ENCODE measurements at regions not wholly inside any gene's neighbourhood (a gene's known extent, or its start where the extent isn't known, plus 50 kb on each side); places are given as distances from the start of the nearest gene placed in this dataset.

DNA sequence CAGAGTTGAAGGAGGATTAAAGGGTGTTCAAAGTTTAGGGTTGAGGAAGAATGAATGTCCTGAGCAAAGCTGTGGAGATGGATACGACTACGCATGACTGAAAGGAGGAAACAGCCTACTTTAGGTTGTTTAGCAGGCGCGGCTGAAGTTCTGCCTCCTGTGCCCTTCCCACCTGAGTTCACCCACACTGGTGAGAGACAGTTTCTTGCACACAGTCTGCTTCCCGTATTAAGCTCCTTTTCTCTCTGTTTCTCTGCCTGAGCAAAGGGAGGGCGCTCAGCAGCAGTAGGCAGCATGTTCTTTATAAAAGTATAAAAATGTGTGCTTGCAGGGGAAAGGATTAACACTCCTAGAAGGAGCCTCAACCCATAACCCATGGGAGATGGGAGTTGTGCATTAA, 224.0 kb upstream of the SMARCA2 start:
- no peak for DNase-seq

DNA sequence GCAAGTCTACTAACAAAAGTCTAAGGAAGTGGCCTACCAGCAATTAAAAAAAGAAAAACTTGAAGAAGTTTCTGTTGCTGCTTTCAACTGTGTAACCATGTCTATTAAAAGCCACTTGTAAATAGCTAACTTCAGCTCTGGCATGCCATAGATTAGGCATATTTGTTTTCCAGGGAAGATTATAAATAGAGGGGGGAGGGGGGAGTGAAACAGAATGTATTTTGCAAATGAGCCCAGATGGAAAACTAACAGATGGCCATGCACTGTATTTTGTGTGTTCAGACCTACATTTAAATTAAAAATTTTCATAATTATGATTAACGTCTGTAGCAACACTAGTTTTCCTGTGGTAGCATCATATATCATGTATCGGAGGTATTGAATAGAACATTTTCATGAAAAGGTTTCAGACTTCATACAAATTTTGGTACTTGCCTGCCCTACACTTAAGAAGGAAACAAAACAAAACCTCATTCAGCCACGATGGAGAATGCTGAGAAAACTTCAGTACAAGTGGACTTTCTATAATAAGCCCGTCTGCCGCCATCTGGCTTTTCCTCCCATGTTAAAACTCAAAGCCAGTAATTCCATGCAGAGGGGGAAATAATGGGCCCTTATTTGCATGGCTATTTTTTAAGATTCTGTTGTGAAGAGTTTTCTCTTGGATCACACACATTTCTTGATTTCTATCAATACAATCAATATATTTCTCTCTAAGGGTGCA, 220.4 kb upstream of the SMARCA2 start:
- DNase-seq = no peak

DNA sequence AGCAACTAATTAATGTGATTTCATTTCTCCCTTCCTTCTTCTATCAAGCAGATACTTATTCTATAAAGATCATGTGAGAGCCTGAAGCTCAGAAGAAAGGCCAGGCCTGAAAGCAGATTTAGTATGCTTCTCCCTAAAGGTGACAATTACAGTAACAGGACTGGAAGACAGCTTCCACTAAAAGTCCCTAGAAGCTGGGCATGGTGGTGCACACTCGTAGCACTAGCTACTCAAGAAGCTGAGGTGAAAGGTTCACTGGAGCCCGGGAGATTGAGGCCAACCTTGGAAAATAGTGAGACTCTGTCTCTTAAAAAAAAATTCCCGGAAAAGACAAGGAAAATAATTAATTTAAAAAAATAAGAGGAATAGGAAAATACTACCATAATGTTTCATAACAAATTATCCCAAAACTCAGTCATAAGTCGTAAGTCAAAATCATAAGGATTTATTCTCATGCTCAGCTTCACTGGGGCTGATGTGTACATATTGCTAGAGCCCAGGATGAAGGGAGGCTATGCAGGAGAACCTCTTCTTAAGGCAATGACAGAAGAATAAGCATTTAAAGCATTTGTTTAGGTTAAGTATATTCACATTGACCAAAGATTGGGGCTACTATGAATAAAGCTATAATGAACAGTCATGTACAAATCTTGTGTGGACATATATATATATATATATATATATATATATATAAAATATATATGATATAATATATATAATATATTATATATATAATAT, 210.8 kb upstream of the SMARCA2 start:
- DNase-seq = no peak

DNA sequence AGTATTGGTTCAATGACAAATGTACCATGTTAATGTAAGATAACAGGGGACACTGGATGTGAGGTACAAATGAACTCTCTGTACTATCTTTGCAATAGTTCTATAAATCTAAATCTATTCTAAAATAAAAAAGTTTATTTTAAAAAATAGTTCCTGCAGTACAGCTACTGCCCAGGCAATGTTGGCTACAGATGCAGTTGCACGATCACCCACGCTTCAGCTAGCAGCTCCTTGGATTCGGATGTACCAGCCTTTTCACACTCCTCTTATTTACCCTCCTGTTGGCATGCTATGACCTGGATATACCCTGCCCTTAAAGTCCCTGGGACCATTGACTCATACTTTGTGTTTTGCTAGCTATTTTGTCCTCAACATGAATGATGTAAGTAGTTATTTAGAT, 185.4 kb upstream of the SMARCA2 start:
- no peak for DNase-seq

DNA sequence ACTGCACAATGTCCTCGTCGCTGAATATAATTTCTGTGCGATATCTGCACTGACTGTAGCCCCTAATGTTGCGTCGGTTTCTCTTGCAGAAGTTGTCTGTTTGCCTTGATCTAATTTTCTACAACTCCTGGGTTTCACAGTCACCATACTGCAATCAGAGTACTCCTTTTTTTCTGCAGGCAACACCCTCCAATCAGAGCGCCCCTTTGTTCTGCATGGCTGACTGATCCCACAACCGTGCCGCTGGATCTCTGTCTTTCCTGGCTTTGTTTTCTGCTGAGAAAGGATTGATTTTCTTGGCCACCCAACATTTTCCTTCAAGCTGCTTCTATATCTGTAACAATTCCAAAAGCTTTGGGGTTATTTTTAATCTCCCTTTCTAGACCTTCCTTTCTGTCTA, 182.2 kb upstream of the SMARCA2 start:
- no peak for DNase-seq

DNA sequence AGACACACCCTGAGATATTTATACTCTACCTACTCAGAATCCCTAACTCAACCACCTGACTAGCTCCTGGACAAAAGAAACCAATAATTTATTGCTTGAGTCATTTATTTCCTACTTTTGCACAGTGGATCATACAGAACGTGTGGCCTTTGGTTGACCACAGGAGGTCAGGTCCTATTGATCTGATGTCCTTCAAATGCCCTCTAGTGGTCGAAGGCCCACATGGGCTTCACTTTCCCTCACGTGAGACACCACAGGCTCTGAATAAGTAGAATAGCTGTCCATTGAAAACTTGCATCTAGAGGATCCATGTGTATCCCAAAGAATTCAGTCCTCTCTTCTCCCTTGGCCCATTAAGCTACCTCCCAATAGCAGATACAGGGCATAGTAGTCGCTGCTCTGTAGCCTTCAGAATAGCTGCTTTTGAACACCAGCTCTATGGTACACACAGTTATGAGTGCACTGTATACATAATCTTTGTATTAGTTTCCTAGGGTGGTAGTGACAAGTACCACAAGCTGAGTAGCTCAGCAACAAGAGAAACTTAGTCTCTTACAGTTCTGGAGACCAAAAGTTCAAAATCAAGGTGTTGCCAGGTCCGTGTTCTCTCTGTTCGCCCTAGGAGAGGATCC, 177.6 kb upstream of the SMARCA2 start:
- DNase-seq = peak; percentile 59

DNA sequence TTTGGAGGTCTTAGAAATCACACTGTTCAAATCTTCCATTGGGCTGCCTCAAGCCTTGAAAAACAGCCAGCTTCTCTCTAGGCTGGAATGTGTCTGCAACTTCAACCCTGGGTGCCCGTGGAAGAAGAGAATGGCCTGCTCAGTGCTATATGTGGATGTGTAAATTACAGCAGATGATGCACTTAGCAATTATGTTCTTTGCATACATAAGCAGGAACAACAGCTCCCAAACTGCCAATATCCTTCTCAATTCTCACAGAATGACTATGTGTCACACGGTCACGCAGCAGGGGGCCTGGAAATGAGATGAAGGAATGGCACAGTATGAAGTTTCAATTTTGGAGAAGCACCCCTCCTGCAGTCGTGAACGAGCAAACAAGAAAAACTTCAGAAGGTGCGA, 175.2 kb upstream of the SMARCA2 start:
- no peak for DNase-seq

DNA sequence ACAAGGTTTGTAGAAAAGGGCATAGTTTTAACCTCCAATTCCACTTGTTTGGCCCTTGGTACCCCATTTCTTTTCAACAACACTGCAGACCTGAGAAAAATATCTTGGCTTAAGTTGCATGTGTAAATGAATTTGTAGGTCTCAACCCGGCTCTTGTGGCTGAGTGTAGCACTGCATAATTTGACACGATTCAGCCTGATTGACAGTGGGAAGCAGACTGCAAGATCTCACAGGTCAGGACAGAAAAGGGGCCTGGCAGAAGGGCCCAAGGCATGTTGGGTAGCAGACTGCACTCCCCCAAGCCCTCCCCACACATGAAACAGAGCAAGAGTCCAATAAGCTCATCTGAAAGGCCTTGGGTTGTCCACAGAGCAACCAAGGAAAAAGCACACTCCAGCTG, 169.7 kb upstream of the SMARCA2 start:
- DNase-seq = no peak

DNA sequence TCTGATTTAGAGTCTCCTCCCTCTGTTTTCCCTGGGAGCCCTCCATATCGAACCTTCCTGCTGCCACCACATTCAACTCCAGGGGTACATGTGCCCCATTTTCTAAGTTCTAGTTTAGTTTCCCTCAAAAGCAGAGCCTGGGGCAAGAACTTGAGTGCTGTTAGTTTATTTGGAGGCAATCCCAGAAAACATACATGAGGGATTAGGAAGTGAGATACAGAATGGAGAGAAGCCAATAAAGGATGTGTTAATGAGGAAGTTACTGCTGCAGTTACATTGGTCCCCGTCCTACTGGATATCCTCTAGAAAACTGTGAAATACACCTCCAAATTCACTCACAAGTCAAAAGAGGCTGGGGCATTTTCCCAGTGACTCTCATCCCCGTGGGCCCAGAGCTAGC, 159.4 kb upstream of the SMARCA2 start:
- DNase-seq = no peak

DNA sequence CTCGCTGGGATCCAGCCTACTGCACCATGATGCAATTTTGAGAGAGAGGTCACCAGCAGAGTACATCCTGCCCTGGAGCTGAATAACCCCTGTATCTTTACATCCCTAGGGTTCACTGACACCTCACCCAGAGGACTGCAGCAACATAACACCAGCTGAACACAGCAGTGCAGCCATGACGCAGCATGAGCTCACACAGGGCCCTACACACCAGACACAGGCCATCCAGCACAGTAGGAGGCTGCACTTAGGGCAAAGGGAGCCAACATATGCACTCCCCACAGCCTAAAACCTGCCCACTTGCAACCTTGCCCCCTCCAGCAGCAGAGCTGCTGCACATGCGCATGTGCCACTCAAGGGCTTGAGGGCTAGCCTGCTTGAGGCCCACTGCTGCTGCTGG, 157.3 kb upstream of the SMARCA2 start:
- no peak for DNase-seq

DNA sequence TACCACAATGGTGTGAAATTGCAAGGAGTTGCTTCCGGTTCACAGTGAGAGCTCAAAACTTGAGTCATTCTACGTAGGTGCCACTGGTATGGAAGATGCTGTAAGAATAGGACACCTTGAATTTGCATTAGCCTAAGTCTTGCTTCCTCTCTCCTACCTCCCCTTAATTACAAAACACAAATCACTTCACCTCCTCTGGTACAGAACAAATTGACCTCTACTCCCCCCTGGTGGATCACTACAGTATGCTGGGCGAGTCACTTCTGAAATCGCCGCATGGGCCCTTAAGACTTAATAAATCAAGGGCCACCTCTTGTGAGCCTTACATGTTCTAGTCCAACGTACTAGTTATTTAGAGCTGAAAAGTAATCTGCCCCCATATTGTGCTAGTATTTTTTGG, 145.3 kb upstream of the SMARCA2 start:
- peak; percentile 7 for DNase-seq

DNA sequence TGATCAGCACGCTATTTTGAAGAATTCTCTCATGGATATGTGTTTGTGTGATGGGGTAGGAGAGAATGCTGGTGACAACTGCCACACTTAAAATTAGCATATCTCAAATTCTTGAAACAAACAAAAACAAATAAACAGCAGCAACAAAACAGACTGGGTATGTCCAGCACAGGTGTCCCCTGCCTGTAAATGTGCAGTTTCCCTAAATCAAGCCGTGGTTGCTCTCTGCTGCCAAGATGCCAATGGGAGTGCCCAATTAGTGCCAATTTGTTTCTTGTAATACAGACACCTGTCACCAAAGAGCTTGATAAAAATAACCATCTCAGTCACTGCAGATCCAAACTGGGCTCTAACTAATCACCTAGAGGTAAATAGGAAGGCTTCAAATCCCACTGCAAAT, 144.2 kb upstream of the SMARCA2 start:
- peak; percentile 44 for DNase-seq

DNA sequence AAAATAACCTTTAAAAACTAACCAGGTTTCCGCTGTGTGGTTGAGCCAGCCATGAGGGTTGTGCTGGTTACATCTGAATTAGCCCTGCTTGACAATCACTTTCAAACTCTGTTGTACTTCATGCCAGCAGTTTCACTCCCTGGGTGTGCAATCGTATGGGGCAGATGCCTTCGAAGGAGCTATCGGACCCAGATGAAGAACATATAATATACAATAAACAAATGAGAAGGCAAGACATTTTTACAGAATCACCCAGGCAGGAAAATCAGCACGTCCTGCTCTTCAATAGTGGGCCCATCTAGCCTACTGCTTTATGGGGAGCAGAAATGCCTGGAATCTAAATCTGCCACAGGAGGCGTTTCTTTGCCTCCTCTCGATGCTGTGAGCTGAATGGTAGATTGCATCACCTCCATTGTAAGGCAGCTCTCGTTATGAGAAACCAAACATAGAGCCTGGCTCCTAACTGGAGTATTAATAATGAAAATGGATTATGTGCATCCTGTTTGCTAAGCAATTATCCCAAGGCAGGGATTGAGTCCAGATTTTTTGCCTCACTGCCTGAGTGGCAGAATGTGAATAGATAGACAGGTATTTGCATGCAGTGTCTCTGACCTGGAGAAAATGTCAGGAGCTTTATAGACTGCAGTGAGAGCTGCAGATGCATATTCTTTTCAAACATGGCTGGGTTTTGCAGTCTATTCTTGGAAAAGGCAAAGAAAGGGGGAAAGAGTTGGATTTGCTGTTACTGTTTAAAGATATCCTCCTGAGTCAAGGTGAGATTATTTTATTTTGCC, 143.3 kb upstream of the SMARCA2 start:
- DNase-seq = peak; percentile 72

DNA sequence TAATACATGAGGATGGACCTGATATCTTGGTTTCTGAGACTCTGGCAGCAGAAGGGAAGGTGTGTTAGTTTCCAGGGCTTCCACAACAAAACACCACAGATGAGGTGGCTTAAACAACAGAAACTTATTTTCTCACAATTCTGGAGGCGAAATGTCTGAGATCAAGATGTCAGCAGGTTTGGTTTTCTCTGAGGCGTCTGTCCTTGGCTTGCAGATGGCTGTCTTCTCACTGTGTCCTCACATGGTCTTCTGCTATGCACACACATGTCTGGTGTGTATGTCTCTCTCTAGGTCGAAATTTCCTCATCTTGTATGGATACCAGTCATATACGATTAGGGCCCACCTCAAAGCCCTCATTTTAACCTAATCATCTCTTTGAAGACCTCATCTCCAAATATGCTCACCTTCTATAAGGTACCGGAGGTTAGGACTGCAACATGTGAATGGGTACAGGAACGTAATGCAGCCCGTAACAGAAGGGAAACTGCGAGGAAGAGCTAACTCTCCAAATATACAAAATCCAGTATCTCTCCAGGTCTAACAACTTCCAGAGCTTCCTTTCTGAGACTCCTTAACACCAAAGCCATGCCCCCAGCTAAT, 139.8 kb upstream of the SMARCA2 start:
- DNase-seq = no peak

DNA sequence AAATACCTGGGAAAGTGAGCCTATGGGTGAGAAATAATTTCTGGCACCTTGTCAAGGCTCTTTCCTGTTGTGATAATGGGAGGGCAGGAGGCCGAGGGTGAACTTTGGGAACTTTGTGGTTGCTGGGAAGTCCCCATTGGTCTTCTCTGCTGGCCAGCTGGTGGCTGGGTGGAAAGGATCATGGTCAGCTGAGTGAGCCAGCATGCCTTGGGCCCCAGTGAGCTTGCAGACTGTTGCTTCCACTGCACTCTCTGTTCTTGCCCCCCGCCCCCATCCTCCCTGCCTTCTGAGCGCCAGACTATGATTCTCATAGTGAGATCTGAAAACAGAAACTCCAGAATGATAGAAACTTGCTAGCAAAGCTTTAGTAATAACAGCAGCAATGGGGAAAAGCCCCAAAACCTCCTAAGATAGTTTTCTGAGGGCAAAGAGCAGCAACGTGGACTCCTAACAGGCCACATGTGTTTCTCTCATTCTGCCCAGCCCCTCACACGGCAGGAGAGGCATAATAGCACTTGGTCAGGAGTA, 139.2 kb upstream of the SMARCA2 start:
- DNase-seq = no peak

DNA sequence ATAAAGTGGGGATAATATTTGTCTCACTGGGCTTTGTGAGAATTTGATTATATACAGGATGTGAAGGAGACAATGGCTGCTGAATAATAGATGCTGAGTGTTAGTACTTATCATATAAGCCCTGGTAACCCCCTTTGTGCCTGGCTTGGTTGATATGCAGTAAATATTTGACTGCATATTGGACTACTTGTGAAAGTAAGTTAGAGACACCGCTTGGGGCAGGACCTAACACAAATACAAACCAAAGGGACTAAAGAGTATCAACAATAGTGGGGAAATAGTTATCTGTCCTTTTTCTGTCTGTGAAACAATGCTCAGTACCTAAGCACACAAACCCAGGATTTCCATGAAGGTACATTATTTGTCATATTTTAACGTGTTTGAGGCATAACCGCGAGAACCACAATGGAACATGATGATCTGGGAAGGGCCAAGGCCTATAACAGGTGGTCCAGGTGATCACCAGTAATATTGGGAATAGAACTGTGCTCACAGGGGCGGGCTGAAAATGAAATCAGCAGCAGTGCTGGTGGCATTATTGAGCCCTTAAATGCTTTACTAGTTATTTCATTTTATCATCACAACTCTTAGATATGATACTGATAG, 138.2 kb upstream of the SMARCA2 start:
- DNase-seq = no peak

DNA sequence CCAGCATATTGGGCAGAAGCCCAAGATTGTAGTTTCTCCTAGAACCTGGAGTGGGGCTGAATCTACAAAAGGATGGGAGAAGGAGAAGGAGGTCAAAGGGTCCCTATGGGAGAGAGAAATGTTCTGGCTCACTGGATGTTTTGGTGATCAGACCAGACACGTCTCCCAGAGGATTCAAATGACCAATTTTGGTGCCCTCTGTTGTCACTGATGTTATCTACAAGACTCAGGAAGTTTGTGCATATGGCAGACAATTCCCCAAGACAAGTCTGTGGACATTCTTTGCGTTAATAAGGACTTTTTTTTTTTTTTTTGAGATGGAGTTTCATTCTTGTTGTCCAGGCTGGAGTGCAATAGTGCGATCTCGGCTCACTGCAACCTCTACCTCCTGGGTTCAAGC, 137.2 kb upstream of the SMARCA2 start:
- no peak for DNase-seq

DNA sequence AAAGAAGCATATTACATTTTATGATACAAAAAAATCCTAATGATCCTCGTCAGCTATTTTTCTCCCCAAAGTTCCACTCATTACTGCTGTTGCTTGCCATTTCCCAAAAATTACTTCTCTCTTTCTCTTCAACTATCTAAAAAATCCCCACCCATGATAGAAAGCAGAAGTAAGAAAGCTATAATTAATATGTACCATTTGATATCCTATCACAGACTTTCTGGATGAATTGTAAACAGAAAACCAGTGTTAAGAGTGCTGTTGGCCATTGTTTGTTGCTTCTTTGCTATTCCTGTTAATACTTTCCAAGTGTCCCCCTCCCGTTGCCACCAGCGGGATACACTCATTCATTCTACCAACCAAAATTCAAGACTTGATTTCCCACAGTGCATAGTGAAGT, 136.3 kb upstream of the SMARCA2 start:
- no peak for DNase-seq

DNA sequence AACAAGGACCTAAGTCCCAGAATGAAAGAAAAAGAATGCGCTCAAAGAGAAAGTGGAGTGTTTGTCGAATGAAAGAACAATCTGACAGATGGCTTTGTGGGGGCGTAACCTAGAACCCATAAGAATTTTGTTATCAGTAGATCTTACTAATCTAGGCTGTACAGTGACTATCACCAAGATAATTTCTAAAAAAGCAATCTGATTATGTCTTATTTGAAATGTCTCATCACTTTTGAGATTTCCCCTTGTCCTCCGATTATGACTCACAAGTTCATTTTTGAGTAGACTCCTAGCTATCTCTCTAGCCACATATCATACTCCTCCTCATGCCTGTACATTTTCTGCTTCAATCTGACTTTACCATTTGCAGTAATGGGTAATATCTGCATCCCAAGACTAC, 135.6 kb upstream of the SMARCA2 start:
- DNase-seq = no peak

DNA sequence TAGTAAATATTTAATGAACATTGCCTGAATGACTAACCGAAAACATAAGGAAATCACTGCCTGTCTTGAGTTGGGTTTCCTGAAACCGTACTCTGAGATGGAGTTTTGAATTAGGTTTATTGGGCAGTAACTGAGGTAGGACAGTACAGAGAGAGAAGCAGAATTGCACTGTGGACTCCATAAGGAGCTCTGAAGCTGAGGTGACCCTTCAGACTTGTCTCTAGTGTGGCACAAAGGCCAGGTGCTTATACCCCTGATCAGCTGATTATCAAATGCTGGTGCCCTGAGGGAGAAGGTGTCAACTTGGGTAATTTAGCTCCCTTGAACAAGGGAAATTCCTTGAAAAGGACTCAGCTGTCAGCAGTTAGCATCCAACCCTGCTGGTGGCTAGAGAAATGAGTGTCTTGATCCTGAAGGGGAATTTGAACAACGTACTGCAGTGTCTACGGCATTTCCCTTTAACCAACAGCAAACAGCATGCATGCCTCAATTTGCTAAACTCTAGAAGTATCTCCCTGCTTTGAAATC, 135.0 kb upstream of the SMARCA2 start:
- DNase-seq = no peak

DNA sequence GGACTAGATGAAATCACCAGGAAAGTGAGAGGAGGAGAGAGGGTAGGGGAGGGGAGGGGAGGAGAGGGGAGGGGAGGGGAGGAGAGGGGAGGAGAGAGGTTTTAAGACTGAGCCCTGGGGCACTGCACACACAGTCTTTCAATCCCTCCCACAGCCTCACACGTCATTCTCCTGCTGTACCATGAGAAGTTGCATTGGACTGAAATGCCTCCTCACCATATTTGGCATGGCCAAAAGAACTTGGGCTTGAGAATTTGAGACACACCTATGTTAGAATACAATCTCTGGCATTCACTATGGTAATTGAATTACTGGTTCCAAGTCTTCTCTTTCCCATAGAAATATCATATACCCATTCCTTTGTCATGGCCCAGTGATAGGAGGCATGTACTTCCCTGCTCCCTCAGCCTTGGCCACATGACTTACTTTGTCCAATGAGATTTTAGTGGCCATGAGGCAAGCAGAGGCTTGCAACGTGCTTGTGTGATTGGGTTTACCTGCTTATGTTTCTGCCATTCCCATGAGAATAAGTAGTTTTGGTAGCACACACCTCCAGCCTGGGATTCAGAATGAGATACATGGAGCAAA, 133.3 kb upstream of the SMARCA2 start:
- DNase-seq = no peak
